NCI-H2227 (cell line): ENCODE measurements at regions not wholly inside any gene's neighbourhood (a gene's known extent, or its start where the extent isn't known, plus 50 kb on each side); places are given as distances from the start of the nearest gene placed in this dataset.
"Not testable (repeated sequence)": the region's sequence is repeated elsewhere in the genome, so short reads cannot be mapped to it uniquely, and the experiment has no call there.

ENCODE experiments used
- DNase-seq: peaks from one replicate; lab custom pipeline; 2025; ENCODE audit not compliant: unreplicated experiment; lab: John Stamatoyannopoulos, UW

DNA sequence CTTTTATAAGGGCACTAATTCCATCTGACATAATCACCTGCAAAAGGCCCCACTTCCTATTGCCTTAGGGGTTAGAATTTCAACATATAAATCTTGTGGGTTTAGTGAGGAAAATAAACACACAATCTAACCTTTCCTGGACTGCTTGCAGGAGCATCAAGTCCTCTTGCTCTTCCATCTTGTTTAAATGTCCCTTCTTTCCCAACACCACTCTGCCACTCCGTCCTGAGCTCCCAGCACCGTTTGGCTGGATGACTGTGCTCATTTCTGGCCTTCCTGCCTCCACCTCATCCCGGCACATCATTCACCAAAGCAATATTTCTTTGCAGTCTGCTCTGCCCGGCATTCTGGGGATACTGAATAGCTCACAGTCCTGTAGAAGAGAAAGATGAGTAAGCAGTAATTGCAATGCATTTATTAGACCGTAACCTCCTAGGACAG is 247.8 kb downstream of the BCL2 start:
- no peak for DNase-seq

DNA sequence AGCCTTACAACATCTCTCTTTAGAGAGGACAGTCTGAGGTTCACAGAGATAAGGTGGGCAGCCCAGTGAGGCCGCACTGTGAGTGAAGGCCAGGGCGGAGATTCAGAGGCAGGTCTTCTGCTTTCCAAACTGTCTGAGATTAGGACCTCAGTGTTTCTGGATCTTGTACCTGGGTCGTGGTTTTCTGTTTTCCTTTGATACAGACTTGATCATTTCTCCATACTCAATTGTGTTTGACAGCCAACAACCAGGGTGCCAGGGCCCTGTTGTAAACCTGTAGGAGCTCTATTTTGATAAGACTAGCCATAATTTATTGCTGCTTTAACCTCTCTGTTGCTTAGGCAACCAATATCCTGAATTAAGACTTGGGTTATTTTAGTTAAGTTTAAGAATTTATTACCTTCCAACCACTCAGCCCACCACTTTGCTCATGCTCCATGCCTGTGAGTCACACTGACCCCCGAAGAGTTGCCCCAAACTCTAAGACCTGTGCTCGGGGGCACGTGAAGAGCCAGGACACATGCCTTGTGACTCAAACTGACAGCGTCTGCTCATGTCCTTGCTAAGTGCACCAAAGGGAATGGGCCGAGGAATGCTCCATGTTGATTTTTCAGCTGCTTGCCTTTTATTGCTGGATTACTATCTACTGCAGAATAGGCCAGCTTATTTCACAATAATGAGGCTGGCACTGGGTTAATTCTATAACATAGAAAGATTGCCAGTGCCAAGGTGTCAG is 248.6 kb downstream of the BCL2 start:
- DNase-seq: no peak

DNA sequence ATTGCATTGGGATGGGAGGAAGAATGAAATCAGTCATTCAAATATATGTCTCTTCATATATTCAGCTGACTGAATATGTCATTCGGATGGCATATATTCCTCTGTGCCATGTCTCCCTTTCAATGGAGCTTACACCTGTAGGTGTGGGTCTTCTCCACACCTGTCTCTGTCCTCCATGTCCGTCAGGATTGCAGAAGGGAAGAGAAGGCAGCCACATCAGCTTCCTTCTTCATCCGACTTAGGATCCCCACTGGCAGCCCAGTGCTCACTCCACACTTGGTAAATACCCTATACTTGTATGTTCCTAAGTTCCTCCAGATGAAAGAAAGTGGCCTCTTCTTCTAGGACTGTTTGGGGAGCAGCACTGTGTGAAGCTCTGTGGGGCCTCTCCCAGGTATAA is 250.1 kb downstream of the BCL2 start:
- DNase-seq: no peak

- DNase-seq: no peak
These were observed 251.6 kb downstream of the BCL2 start for GRCh38 chr18:63067939-63068338.

GRCh38 chr18:63065172-63065571 is 254.4 kb downstream of the BCL2 start:
- DNase-seq: no peak

DNA sequence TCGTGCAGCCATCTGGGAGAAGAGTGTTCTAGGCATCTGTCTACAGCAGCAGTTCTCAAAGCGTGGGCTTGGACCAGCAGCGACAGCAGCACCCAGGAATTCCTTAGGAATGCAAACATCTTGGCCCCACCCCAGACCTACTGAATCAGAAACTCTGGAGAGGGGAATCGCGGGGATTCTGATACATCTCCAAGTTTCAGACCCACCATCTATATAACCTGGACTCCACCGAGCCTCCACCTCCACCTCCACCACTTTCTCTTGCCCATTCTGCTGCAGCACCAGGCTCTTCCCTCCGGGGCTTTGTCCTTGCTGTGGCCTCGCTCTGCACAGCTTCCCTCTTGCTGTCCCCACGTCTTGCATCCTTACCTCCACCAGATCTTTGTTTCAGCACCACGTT is 256.4 kb downstream of the BCL2 start:
- no peak for DNase-seq

DNA sequence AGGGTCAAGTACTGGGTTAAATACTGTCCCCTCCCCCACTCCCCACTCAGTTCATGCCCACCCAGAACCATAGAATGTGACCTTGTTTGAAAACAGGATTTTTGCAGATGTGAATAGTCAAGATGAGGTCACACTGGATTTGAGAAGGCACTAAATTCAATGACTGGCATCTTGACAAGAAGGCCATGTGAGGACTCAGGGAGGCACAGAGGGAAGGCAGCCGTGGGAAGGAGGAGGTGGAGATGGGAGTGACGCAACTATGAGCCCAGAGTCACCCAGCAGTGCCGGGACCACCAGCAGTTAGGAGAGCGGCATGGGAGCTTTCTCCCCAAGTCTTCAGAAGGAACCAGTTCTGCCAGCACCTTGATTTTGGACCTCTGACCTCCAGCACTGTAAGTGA is 257.3 kb downstream of the BCL2 start:
- DNase-seq: no peak

- no peak for DNase-seq
These were observed 258.3 kb downstream of the BCL2 start for GRCh38 chr18:63061303-63061702.

GRCh38 chr18:63058521-63058920 is 261.0 kb downstream of the BCL2 start:
- no peak for DNase-seq

DNA sequence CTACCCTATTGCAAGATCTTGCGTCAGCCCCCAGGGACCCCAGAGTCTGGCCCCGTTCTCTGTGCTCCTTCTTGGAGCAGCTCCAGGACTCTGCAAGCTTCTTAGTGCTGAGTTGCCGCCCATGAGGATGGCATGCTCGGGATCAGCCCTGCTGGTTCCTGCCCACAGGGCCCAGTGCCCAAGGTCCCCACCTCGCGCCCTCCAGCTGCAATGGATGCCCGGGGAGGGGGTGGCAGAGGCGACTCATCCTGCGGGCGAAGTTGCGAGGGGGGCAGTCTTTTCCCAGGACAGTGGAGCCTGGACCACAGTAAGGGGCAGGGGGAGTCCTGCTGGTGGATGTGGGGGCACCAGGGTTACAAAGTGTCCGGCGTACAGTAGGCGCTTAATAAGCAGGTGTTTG is 261.9 kb downstream of the BCL2 start:
- no peak for DNase-seq

- peak; percentile 38 for DNase-seq
These were observed 264.5 kb downstream of the BCL2 start for GRCh38 chr18:63054901-63055584.

DNA sequence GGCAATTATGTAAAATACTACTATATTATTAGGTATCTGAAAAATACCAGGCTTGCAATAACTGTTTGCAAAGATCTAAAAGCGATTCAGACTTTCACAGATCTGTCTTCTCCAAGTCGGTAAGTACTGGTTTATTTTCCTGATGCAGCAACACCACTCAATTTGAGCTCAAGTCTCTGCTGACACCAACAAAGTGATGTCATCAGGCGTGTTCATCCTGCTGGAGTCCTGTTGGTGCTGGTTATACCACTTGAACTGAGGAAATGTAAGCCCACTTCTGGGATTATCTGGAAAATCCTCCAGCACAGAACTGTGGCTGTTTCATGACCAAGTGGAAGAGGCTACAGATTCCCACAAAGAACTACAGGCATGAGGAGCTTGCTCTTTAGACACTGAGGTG is 267.6 kb downstream of the BCL2 start:
- DNase-seq: peak; percentile 76

- not testable (repeated sequence) for DNase-seq
These were observed 268.7 kb downstream of the BCL2 start for GRCh38 chr18:63050667-63051395.

DNA sequence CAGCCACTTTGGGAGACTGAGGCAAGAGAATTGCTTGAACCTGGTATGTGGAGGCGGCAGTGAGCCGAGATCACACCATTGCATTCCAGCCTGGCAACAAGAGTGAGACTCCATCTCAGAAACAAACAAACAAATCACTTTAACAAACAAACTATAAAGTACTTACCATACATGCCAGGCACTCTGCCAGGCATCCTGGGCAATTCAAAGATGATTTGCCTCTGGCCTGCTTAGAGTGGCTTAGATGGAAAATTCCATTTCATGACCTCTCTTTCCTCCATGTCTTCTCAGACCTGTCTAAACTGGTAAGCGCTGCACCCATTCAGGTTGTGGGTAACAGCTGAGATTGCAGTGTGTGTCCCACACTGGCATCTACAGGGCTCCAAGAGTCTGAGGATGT is 273.2 kb downstream of the BCL2 start:
- DNase-seq: no peak

- DNase-seq: no peak
These were observed 276.1 kb downstream of the BCL2 start for GRCh38 chr18:63043516-63043915.

DNA sequence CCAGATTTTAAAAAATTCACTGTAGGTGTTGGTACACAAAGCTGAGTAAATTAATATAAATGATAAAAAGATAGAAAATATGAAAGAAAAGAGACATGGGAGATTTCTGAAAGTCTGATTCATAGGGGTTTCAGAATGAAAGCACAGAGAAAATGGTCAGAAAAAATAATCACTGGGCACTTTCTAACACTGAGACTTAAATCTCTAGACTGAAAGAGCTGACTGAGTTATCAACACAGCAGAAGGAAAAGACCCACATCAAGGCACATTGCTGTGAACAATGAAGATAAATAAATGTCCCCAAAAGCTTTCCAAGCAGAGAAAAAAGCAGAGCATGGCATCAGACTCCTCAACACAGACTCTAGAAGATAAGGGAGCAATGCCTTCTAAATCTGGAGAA is 277.2 kb downstream of the BCL2 start:
- DNase-seq: no peak

DNA sequence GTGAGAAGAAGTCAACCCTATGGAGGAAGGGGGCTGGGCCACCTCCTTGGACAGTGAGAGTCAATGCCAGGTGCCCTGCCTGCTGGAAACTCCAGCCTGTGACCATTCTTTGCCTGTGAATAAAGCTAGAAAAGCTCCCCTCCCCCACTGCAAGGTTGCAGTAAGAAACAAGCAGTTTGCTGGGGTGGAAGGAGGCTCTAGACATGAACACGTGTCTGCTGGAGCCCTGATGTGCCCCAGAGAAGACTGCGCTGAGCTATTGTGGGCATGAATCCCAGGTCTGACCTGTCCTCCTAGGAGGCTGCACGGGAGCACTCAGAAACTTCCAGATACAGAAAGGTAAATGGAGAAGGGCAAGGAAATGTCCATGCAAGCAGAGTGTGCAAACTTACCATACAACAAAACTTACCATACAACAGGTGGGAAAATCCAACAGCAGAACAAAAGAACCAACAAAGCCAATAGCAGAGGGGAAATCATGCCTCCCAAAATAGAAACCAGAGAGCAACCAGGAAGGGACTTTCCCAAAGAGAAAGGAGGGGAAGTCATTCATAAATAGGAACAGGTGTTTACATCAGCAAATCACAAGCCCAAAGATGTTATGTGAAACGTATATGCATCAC is 278.7 kb downstream of the BCL2 start:
- DNase-seq: no peak

GRCh38 chr18:63037491-63037890 is 282.1 kb downstream of the BCL2 start:
- no peak for DNase-seq

DNA sequence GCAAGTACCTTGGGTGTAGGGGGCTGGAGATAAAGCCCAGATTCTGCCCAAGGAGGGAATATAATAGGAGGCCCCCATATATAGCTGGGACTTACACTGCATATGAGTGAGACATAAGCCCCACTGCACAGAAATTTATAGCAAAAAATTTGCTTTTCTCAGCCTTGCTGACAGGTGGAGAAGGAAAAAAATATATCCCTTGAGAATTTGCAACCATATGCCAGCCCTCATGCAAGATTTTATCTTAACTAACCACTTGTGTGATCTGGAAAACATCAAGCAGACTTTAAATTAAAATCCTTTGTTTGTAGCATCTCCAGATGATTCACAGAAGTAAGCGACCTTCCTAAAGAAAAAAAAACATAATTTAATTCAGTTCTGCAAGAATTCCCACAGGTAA is 288.2 kb downstream of the BCL2 start:
- DNase-seq: no peak
